HG02623 (cell line): ENCODE measurements at regions not wholly inside any gene's neighbourhood (a gene's known extent, or its start where the extent isn't known, plus 50 kb on each side); places are given as distances from the start of the nearest gene placed in this dataset.

Experiments used
- ATAC-seq: cut with Tn5 transposase; IDR thresholded peaks from one replicate; pipeline ENCODE4 v1.9.1; 2021; ENCODE audit warnings: moderate library complexity; ENCODE audit not compliant: unreplicated experiment

- ATAC-seq = no peak
These were observed 92.1 kb upstream of the ELOVL6 start for GRCh38 chr4:110290511-110290910.

DNA sequence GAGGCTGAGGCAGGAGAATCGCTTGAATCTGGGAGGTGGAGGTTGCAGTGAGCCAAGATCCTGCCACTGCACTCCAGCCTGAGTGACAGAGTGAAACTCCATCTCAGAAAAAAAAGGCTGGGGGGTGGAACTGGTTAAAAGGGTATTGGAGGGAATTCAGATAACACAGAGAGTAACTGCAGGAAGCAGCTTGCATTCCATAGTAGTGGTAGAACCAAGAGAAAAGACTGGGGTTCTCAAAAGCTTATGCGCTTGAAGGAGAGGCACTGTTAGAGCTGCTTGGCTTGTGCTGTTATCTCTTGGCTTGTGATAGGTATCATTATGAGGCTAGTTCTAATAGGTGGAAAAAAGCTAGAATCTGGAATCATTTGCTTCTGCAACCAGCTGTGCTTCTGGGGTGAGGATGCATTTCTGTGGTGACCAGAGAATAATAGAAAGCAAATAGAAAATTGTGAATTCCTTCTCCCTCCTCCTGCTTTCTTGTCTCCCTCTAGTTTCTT is 91.2 kb upstream of the ELOVL6 start:
- no peak for ATAC-seq

- peak; percentile 99 for ATAC-seq
These were observed 88.7 kb upstream of the ELOVL6 start for GRCh38 chr4:110287130-110287529.

GRCh38 chr4:110278127-110278526 is 79.7 kb upstream of the ELOVL6 start:
- no peak for ATAC-seq

DNA sequence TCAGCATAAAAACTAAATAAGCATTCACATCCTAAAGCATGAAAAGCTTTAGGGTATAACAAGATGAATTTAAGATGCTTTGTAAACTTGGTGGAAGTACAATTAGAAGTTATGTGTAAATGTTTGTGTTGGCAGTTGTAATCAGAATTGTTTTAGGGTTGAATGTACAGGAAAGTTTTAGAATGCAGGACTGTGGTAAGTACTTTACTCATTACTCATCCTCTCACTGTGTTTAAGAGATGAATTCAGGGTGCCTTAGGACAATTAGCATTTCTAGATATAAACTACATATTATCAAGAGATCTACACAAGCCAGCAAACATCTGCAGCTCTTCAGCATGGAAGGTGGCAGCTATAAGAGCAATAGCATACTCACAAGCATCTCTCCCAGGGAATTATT is 77.5 kb upstream of the ELOVL6 start:
- no peak for ATAC-seq

- no peak for ATAC-seq
These were observed 73.6 kb upstream of the ELOVL6 start for GRCh38 chr4:110271986-110272385.

DNA sequence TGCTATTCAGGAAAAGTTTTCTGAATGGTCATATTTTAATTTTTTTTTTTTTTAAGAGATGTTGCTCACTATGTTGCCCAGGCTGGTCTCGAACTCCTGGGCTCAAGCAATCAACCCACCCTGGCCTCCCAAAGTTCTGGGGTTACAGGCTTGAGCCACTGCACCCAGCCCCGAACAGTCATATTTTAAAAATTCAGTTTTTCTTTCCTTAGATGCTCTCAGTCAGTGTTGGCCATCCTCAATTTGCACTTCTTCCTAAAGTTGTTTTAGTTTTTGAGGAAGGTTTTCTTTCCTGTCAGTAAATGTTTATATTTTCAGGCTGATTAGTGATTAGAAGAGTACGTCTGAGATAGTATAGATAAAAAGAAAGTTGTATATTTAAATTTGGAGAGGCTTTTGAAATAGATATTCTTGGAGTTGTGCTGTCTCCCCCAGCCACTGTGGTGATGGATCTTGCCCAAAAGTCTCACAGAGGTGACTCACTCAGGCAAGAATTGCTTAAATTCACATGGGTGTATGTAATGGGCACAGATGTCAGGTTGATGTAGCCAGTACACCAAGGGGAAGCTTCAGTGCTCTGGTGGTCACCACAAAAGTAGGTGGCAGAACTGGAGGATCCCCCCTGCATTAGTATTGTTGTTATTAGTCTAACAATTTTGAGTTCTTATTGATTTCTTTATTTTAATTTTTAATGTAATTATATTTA is 72.2 kb upstream of the ELOVL6 start:
- no peak for ATAC-seq

DNA sequence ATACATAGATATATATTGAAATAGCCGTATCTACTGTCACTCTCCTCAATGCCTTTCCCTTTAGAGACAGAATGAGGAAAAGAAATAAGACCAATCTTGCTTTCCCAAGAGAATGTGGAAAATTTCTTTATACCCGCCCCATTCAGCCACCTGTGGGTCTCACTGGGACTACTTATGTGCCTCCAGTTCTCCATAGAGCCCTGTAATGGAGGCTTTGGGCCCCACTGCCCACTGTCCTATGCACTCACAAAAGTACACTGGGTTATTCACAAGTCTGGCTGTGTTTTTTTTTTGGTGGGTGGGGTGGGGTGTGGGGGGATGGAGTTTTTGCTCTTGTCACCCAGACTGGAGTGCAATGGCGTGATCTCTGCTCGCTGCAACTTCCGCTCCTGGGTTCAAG is 70.4 kb upstream of the ELOVL6 start:
- no peak for ATAC-seq

GRCh38 chr4:110268352-110268751 is 69.9 kb upstream of the ELOVL6 start:
- peak; percentile 55 for ATAC-seq

- ATAC-seq = no peak
These were observed 67.7 kb upstream of the ELOVL6 start for GRCh38 chr4:110266136-110266535.

DNA sequence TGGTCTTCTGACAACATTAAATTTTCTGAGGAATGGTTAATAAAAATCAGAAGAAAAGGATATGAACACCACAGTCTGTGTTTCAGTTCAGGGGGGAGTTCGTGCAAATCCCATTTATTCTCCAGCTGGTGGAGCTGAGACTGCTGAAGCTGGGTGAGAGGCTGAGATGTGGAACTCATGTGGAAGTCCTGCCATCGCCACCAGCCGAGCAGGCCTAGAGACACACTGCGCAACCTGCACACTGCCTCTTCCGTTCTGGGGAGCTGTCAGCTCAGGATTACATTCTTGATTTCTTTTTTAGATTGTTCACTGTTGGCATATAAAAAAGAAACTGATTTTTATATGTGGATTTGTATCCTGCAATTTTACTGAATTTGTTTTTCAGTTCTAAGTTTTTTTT is 66.6 kb upstream of the ELOVL6 start:
- no peak for ATAC-seq

DNA sequence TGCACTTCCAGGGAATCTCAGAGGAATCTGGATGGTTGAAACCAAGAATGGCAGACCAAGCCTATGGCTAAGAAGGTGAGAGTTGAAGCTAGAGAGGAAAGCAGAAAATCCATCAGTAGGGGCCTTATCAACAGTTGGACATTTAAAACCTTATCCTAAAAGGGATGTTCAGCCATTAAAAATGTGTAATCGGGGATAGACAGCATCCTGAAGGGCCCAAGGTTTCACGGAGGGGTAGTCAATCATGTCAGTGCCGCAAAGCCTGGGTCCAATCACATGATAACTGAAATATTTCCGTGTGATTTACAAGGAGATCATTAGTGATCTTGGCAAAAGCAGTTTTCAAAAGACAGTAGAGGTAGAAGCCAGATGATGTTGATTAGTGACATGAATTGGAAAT is 61.9 kb upstream of the ELOVL6 start:
- ATAC-seq = no peak

DNA sequence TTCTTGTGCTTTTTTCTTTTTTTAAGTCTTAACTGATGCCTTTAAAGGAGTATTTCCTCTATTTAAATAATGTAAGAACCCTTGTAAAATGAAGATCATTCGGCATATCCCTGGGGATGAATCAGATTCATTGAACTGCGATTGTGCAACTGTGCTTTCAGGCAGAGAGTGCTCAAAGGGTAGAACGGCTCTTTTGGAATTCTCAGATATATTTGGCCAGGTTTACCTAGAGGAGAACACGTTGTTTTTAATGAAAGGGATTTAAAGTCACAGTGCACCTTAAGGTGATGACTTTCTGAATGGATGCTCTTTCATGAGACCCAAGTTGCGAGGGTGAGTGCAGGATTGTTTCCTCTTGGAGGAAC is 51.6 kb upstream of the ELOVL6 start:
- ATAC-seq = no peak

- no peak for ATAC-seq
These were observed 50.4 kb upstream of the ELOVL6 start for GRCh38 chr4:110248831-110249253.
